ENCODE measurements at regions not wholly inside any gene's neighbourhood (a gene's known extent, or its start where the extent isn't known, plus 50 kb on each side); places are given as distances from the start of the nearest gene placed in this dataset.

DNA sequence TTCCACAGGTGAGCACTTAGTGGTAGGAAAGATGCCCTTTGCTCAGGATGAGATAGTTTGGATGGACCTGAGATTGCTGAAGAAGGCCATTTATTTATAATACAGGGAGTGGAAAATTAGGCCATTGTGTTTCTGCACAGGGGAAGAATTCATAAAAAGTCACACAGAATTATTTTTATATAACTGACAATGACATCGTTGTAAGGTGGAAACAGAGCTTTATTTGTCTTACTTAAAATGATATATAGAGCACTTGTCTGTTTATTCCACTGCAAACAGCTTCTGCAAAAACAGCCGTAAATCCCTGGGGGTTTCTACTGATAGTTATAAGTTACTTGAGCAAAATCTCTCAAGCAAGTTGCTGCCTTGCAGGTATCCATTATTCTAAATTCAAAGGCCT is 158.1 kb upstream of the ZNF521 start:
- no peak for TF ChIP-seq POLR2AphosphoS5 (IDR thresholded peaks at IDR 0.05; ENCODE audit: borderline replicate concordance, low read depth, low read length)
- TF ChIP-seq EZH2 (IDR thresholded peaks at IDR 0.05), result no peak
- no peak for TF ChIP-seq FOXP2 (optimal IDR thresholded peaks at IDR 0.05; ENCODE audit: control extremely low read depth, extremely low read length, insufficient read depth)

All from SK-N-MC (cell line).